ENCODE measurements at regions not wholly inside any gene's neighbourhood (a gene's known extent, or its start where the extent isn't known, plus 50 kb on each side); places are given as distances from the start of the nearest gene placed in this dataset.

DNA sequence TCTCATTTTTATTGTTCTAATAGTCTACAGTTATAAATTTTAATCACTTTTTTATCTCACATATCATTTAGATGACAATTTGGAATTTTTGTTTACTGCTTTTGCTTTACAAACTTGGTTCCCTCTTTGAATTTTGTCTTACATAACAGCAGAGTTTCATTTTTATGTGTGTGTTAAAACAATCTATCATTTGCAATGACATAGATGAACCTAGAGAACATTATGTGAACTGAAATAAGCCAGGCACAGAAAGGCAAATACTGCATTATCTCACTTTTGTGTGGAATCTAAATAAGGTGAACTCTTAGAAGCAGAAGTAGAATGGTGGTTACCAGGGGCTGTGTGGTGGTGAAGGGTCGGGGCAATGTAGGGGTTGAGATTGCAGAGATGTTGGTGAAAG is 170.7 kb downstream of the GASK1B start:
- ChIA-PET CTCF (ENCODE audit: unreplicated experiment) (no interaction called here), POLR2A (interaction anchor here (0.6 to 1.5 kb wide), 3 partner anchors 11 to 168 kb away, joined by 3 to 5 read pairs (median 3); no protein-coding TSS in a partner anchor)
- no peak overlapping the region for H3K4me3 ChIP-seq (ENCODE audit: low read depth, low read length, poor library complexity, severe bottlenecking)
- H3K4me1 ChIP-seq (ENCODE audit: insufficient read depth, low read length, poor library complexity, severe bottlenecking) = no peaks in the 10 kb centered on the region
- no TSS peak for BruUV-seq (replicated peaks)
- TF ChIP-seq, protein P1, sequence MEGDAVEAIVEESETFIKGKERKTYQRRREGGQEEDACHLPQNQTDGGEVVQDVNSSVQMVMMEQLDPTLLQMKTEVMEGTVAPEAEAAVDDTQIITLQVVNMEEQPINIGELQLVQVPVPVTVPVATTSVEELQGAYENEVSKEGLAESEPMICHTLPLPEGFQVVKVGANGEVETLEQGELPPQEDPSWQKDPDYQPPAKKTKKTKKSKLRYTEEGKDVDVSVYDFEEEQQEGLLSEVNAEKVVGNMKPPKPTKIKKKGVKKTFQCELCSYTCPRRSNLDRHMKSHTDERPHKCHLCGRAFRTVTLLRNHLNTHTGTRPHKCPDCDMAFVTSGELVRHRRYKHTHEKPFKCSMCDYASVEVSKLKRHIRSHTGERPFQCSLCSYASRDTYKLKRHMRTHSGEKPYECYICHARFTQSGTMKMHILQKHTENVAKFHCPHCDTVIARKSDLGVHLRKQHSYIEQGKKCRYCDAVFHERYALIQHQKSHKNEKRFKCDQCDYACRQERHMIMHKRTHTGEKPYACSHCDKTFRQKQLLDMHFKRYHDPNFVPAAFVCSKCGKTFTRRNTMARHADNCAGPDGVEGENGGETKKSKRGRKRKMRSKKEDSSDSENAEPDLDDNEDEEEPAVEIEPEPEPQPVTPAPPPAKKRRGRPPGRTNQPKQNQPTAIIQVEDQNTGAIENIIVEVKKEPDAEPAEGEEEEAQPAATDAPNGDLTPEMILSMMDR (conservative IDR thresholded peaks at IDR 0.05; ENCODE audit: low read length) = no peak
- H3K9me2 ChIP-seq (ENCODE audit: insufficient read depth, low read length) = no peaks in the 10 kb centered on the region
- H4K20me1 ChIP-seq (ENCODE audit: insufficient read depth, low read length) = no peaks in the 10 kb centered on the region
- no peak overlapping the region for H3K27ac ChIP-seq (ENCODE audit: low read depth, low read length, poor library complexity, severe bottlenecking)
- no peaks in the 10 kb centered on the region for H3K9me3 ChIP-seq (ENCODE audit: low read length)
- intact Hi-C loops (cut with micrococcal nuclease; ENCODE audit: unreplicated experiment) = no loop called here
- H3K79me2 ChIP-seq (ENCODE audit: insufficient read depth, low read depth, low read length) = no peaks in the 10 kb centered on the region
- H3K36me3 ChIP-seq (ENCODE audit: insufficient read depth, low read length) = no peaks in the 10 kb centered on the region
- no peak for DNase-seq (ENCODE audit: low spot score)
- no peak overlapping the region for H3K4me2 ChIP-seq (ENCODE audit: low read length)
- no peak overlapping the region for H2AFZ ChIP-seq (ENCODE audit: low read length)

- intact Hi-C loops (cut with micrococcal nuclease; ENCODE audit: unreplicated experiment) = no loop called here
- H3K4me1 ChIP-seq (ENCODE audit: insufficient read depth, low read length, poor library complexity, severe bottlenecking) = no peaks in the 10 kb centered on the region
- TF ChIP-seq, protein P1 (conservative IDR thresholded peaks at IDR 0.05; ENCODE audit: low read length) = no peak
- no peak for TF ChIP-seq EZH2phosphoT487 (IDR thresholded peaks at IDR 0.05; ENCODE audit: borderline replicate concordance, low read depth, low read length)
- CTCF ChIA-PET (ENCODE audit: unreplicated experiment) = no interaction called here
- no peak overlapping the region for H3K4me3 ChIP-seq (ENCODE audit: low read depth, low read length, poor library complexity, severe bottlenecking)
- H4K20me1 ChIP-seq (ENCODE audit: insufficient read depth, low read length) = no peaks in the 10 kb centered on the region
- H3K36me3 ChIP-seq (ENCODE audit: insufficient read depth, low read length) = no peaks in the 10 kb centered on the region
- no peak overlapping the region for H3K27ac ChIP-seq (ENCODE audit: low read depth, low read length, poor library complexity, severe bottlenecking)
- no peak for DNase-seq (ENCODE audit: low spot score)
- H3K9me2 ChIP-seq (ENCODE audit: insufficient read depth, low read length) = no peaks in the 10 kb centered on the region
- no peak overlapping the region for H3K4me2 ChIP-seq (ENCODE audit: low read length)
- no peaks in the 10 kb centered on the region for H3K79me2 ChIP-seq (ENCODE audit: insufficient read depth, low read depth, low read length)
- POLR2A ChIA-PET = no interaction called here
- BruUV-seq (replicated peaks) = no TSS peak
- no peaks in the 10 kb centered on the region for H3K9me3 ChIP-seq (ENCODE audit: low read length)
- no peak overlapping the region for H2AFZ ChIP-seq (ENCODE audit: low read length)
These were observed 171.1 kb downstream of the GASK1B start for GRCh38 chr4:158001756-158002155.

DNA sequence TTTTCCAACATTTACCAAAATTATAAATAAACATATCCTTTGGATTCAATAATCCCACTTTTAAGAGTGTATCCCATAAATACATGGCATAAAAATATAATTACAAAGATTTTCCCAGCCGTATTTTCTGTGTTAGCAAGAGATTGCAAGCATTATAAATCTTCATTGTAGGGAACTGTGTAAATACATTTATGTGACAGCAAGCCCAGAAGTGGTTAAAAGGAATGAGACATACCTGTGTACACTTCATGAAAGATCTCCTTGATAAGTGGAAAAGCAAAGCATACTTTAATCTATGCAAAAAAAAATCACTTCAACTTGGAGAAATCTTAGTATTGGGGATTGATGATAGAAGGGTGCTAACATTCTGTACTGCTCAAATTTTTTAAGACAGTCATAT is 173.1 kb downstream of the GASK1B start:
- Histone ChIP-seq H3K4me1 (ENCODE audit: insufficient read depth, low read length, poor library complexity, severe bottlenecking) (no peaks in the 10 kb centered on the region), H3K9me3 (ENCODE audit: low read length) (no peaks in the 10 kb centered on the region), H3K79me2 (ENCODE audit: insufficient read depth, low read depth, low read length) (no peaks in the 10 kb centered on the region), H3K4me2 (ENCODE audit: low read length) (no peak overlapping the region), H3K27ac (ENCODE audit: low read depth, low read length, poor library complexity, severe bottlenecking) (no peak overlapping the region), H2AFZ (ENCODE audit: low read length) (no peak overlapping the region), H4K20me1 (ENCODE audit: insufficient read depth, low read length) (no peaks in the 10 kb centered on the region), H3K9me2 (ENCODE audit: insufficient read depth, low read length) (no peaks in the 10 kb centered on the region), H3K4me3 (ENCODE audit: low read depth, low read length, poor library complexity, severe bottlenecking) (no peak overlapping the region), H3K36me3 (ENCODE audit: insufficient read depth, low read length) (no peaks in the 10 kb centered on the region)
- TF ChIP-seq EZH2phosphoT487 (IDR thresholded peaks at IDR 0.05; ENCODE audit: borderline replicate concordance, low read depth, low read length) = no peak
- TF ChIP-seq, protein P1 (conservative IDR thresholded peaks at IDR 0.05; ENCODE audit: low read length) = no peak
- no peak for DNase-seq (ENCODE audit: low spot score)
- ChIA-PET POLR2A (no interaction called here), CTCF (ENCODE audit: unreplicated experiment) (no interaction called here)
- no TSS peak for BruUV-seq (replicated peaks)
- intact Hi-C loops (cut with micrococcal nuclease; ENCODE audit: unreplicated experiment) = loop anchor here (10.0 kb wide), 1 partner anchor 625 kb away; no protein-coding TSS in a partner anchor
